Breast epithelium (tissue), 4 donors: ENCODE measurements at regions not wholly inside any gene's neighbourhood (a gene's known extent, or its start where the extent isn't known, plus 50 kb on each side); places are given as distances from the start of the nearest gene placed in this dataset.

ENCODE experiments used
- DNase-seq, 2 donors: peaks; one replicate each; pipeline ENCODE4 v3.0.0-alpha.2; 2019; ENCODE audit warnings: low spot score in 2 of 2
- H3K27ac ChIP-seq, 2 donors: fragments of 200-600 bp; sonication (generic) in 1 of 2; one replicate each; pipeline ENCODE4 v1.5.1; 2016 to 2019; ENCODE audit warnings: mild to moderate bottlenecking in 1 of 2
- H3K27me3 ChIP-seq, 2 donors: fragments of 200-600 bp; sonication (generic) in 1 of 2; one replicate each; pipeline versions ENCODE4 v1.5.1 to v1.6.0; 2017 to 2019; ENCODE audit warnings: control low read depth in 1 of 2, mild to moderate bottlenecking in 1 of 2
- H3K36me3 ChIP-seq: fragments of 200-600 bp; one replicate; pipeline ENCODE4 v1.5.1; 2019
- H3K4me1 ChIP-seq, 2 donors: fragments of 200-600 bp; sonication (generic); one replicate each; pipeline ENCODE4 v1.5.1; 2016 to 2019; ENCODE audit warnings: control low read depth in 1 of 2
- H3K4me3 ChIP-seq, 3 donors: fragments of 200-600 bp; sonication (generic); 1 replicate in 2 of 3; 2 replicates in 1 of 3; pipeline ENCODE4 v1.5.1; 2016 to 2019; ENCODE audit warnings: mild to moderate bottlenecking in 3 of 3, moderate library complexity in 2 of 3
- H3K9me3 ChIP-seq, 2 donors: fragments of 200-600 bp; sonication (generic) in 1 of 2; one replicate each; pipeline ENCODE4 v1.5.1; 2016 to 2019; ENCODE audit warnings: control low read depth in 1 of 2
- POLR2A ChIP-seq: fragments of 450-650 bp; IDR thresholded peaks from one replicate; pipeline ENCODE4 v1.6.1; 2016; ENCODE audit warnings: antibody characterized with exemption, mild to moderate bottlenecking, moderate library complexity
- POLR2AphosphoS5 ChIP-seq, 3 donors: sonication (generic); formaldehyde crosslinking; IDR thresholded peaks; one replicate each; pipeline ENCODE4 v1.6.1; 2017; ENCODE audit warnings: antibody characterized with exemption in 3 of 3
- intact Hi-C: fragments of 100-400 bp; cut with DNase I; formaldehyde crosslinking; loops from one replicate; pipeline ENCODE4 v1.15.1; 2023; ENCODE audit warnings: low total_unique reads
- TF ChIP-seq, protein P1 (sequence below), 3 donors: fragments of 450-650 bp; IDR thresholded peaks; one replicate each; pipeline ENCODE4 v1.5.1; 2016 to 2017; ENCODE audit warnings: antibody characterized with exemption in 3 of 3, mild to moderate bottlenecking in 3 of 3, moderate library complexity in 3 of 3

DNA sequence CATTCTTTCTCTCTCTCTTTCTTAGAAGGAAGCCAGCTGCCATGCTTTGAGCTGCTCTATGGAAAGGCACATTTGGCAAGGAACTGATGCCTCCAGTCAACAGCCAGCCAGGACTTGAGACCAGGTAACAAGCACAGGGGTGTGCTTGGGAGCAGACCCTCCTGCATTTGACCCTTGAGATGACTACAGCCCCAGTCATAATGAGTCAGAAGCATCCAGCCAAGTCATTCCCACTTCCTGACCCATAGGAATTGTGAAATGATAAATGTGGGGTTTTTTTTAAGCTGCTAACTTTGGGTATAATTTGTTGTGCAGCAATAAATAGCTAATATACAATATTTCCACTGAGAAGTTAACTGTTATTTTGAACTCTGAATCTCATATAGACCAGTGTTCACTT lies 446.9 kb downstream of the GRXCR1 start:
- no peak overlapping the region for H3K4me3 ChIP-seq
- no peaks in the 10 kb centered on the region for H3K27me3 ChIP-seq
- no peaks in the 10 kb centered on the region for H3K9me3 ChIP-seq
- DNase-seq: no peak
- intact Hi-C loops: no loop called here
- no peaks in the 10 kb centered on the region for H3K36me3 ChIP-seq
- H3K4me1 ChIP-seq: no peaks in the 10 kb centered on the region
- TF ChIP-seq POLR2AphosphoS5 (IDR thresholded peaks at IDR 0.05): no peak
- no peak for TF ChIP-seq POLR2A
- TF ChIP-seq, protein P1, sequence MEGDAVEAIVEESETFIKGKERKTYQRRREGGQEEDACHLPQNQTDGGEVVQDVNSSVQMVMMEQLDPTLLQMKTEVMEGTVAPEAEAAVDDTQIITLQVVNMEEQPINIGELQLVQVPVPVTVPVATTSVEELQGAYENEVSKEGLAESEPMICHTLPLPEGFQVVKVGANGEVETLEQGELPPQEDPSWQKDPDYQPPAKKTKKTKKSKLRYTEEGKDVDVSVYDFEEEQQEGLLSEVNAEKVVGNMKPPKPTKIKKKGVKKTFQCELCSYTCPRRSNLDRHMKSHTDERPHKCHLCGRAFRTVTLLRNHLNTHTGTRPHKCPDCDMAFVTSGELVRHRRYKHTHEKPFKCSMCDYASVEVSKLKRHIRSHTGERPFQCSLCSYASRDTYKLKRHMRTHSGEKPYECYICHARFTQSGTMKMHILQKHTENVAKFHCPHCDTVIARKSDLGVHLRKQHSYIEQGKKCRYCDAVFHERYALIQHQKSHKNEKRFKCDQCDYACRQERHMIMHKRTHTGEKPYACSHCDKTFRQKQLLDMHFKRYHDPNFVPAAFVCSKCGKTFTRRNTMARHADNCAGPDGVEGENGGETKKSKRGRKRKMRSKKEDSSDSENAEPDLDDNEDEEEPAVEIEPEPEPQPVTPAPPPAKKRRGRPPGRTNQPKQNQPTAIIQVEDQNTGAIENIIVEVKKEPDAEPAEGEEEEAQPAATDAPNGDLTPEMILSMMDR (IDR thresholded peaks at IDR 0.05): no peak
- no peak overlapping the region for H3K27ac ChIP-seq

DNA sequence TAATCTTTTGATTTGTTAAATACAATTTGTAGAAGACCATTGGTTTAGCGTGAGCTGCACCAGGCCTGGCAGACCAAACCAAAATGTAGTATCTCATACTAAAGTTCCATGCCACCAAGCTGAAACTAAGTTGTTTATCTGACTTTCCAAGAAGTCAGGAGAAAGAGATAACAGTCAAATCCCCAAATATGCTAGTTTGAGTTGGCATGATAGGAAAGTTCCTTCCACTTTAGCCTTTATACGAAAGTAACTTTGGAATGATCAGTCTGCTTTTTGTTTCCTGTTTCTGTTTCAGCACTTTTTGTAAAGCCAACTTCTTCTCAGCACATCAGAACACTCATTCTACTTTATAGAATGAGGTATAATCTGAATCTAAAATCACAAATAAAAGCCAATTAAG lies 449.2 kb downstream of the GRXCR1 start:
- intact Hi-C loops: no loop called here
- Histone ChIP-seq H3K27ac (no peak overlapping the region), H3K27me3 (no peaks in the 10 kb centered on the region), H3K4me3 (no peak overlapping the region), H3K4me1 (no peaks in the 10 kb centered on the region), H3K36me3 (no peaks in the 10 kb centered on the region), H3K9me3 (no peaks in the 10 kb centered on the region)
- DNase-seq: no peak
- TF ChIP-seq POLR2AphosphoS5 (IDR thresholded peaks at IDR 0.05) (no peak), POLR2A (no peak)
- TF ChIP-seq, protein P1 (IDR thresholded peaks at IDR 0.05): no peak

DNA sequence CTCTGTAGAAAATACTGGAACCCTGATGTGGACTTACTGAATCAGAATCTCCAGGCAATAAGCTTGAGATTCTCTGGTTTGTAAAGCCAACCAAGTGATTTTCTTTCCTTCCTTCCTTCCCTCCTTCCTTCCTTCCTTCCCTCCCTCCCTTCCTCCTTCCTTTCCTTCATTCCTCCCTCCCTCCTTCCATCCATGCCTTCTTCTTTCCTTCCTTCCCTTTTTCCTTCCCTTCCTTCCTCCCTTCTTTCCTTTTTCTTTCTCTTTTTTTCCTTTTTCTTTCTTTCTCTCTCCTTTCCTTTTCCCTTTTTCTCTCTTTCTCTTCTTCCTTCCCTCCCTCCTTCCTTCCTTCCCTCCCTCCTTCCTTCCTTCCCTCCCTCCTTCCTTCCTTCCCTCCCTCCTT lies 450.8 kb downstream of the GRXCR1 start:
- no peak for DNase-seq
- Histone ChIP-seq H3K36me3 (no peaks in the 10 kb centered on the region), H3K4me1 (no peaks in the 10 kb centered on the region), H3K9me3 (no peaks in the 10 kb centered on the region), H3K27ac (no peak overlapping the region), H3K27me3 (no peaks in the 10 kb centered on the region), H3K4me3 (no peak overlapping the region)
- TF ChIP-seq, protein P1 (IDR thresholded peaks at IDR 0.05): no peak
- TF ChIP-seq POLR2AphosphoS5 (IDR thresholded peaks at IDR 0.05): no peak
- TF ChIP-seq POLR2A: no peak
- intact Hi-C loops: no loop called here

DNA sequence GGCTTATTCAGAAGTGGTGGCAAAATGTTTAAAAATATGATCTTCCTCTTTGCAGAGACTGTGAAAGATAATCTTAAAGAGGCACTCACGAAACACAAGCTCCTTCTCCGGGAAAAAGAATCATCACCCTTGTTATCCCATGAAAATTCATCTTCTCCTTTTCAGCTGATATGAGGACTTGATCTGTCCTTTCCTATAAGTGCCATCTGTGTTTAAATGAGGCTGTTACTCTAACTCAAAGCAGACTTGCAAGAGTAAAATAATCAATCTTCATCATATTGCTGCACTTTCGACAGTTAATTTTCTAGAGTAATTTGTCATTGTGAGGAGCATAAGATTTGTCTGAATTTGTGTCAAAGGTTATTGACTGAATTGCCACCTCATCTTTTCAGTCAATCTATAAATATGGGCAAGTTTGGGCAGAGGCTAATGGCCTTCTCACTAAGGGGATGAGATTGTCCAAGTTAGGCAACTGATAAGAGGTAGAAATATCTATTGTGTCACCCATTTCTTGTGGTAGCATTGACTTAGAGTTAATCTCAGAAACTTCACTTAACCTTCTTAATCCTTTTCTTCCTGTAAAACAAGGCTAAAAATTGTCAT lies 452.9 kb downstream of the GRXCR1 start:
- Histone ChIP-seq H3K9me3 (no peaks in the 10 kb centered on the region), H3K4me1 (no peaks in the 10 kb centered on the region), H3K4me3 (no peak overlapping the region), H3K27ac (no peak overlapping the region), H3K36me3 (no peaks in the 10 kb centered on the region), H3K27me3 (no peaks in the 10 kb centered on the region)
- intact Hi-C loops: no loop called here
- no peak for TF ChIP-seq POLR2A
- TF ChIP-seq POLR2AphosphoS5 (IDR thresholded peaks at IDR 0.05): no peak
- TF ChIP-seq, protein P1 (IDR thresholded peaks at IDR 0.05): no peak
- no peak for DNase-seq

DNA sequence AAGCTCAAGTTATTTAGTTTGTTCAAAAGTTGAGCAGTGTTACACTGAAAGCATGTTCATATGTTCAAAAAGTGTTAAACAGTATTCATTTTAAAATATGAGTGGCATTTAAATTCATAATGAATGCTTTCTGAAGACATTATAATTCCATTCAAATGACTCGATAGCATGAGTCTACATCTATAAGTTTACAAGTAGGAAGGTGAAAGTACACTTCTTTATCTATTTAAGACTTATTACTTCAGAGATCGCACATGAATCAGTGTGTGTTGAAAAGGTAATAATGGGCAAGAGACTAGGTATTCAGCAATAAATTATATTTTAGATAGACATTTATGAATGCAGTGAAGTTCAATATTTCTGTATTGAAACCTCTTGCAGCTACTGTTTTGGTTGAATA lies 456.1 kb downstream of the GRXCR1 start:
- intact Hi-C loops: no loop called here
- Histone ChIP-seq H3K4me1 (no peaks in the 10 kb centered on the region), H3K36me3 (no peaks in the 10 kb centered on the region), H3K9me3 (no peaks in the 10 kb centered on the region), H3K27ac (no peak overlapping the region), H3K27me3 (no peaks in the 10 kb centered on the region), H3K4me3 (no peak overlapping the region)
- TF ChIP-seq, protein P1 (IDR thresholded peaks at IDR 0.05): no peak
- no peak for TF ChIP-seq POLR2AphosphoS5 (IDR thresholded peaks at IDR 0.05)
- no peak for TF ChIP-seq POLR2A
- no peak for DNase-seq
